Heart left ventricle (tissue), 13 donors: ENCODE measurements at regions not wholly inside any gene's neighbourhood (a gene's known extent, or its start where the extent isn't known, plus 50 kb on each side); places are given as distances from the start of the nearest gene placed in this dataset.
"Not testable (repeated sequence)": the region's sequence is repeated elsewhere in the genome, so short reads cannot be mapped to it uniquely, and the experiment has no call there.

Experiments
- POLR2A ChIP-seq, 2 donors: fragments of 450-650 bp; IDR thresholded peaks; one replicate each; pipeline ENCODE4 v1.6.1; 2017; ENCODE audit warnings: antibody characterized with exemption in 2 of 2, mild to moderate bottlenecking in 2 of 2, moderate library complexity in 2 of 2
- TF ChIP-seq, protein P1 (sequence below), 12 donors: fragments of 200-600 bp; sonication (generic) in 4 of 12; IDR thresholded peaks; one replicate each; pipeline versions ENCODE4 v1.5.0 to v1.8.0; 2018 to 2022; ENCODE audit warnings: antibody characterized with exemption in 12 of 12, mild to moderate bottlenecking in 5 of 12
- donor health status: ischemic (EF 13 %, LVEDD 7.1; RV severe dilation, severe dysfunction).
- donor health status: DM: no; HTN: yes; CAD: no.
- donor health status: DM: no; HTN: no; CAD: no.
- donor health status: ischemic (EF 25% LVEDD 6.9; RV normal size, moderate dysfunction).
- donor health status: ischemic (EF 25% LVEDD 5.7; RV mildly dilated, moderate dysfunction).
- donor health status: ischemic (EF 35%, LVEDD 5.7; RV mildly dilated, moderate dysfunction).
- donor health status: nonischemic (EF 11% LVEDD 7.7; RV severe dilation, severe dysfunction).
- donor health status: DM: yes; HTN: yes; CAD: no.
- donor health status: PGD.
- donor health status: ischemic (EF 29% LVEDD 5.4; RV normal size, mild dysfunction).
- donor health status: nonischemic (EF 23%, LVEDD 6.1; RV moderate dilation, normal function).

DNA sequence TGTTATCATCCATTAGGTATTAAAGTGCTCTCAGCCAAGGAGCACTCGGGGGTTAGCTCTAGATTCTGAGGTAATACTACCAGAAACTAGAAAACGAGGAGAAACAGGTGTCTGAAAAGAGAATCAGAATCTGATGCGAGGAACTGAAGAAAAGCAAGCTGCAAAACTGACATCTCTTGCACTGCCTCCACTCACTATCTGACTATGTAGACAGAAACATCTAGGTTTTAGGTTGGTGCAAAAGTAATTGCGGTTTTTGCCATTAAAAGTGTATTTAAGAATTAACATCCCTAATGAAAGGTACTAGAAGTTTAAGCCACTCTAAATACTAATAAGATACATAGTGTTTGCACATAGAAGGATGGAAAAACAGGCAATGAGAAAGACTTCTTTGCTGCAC is 334.4 kb downstream of the GOLGA6L6 start:
- TF ChIP-seq, protein P1, sequence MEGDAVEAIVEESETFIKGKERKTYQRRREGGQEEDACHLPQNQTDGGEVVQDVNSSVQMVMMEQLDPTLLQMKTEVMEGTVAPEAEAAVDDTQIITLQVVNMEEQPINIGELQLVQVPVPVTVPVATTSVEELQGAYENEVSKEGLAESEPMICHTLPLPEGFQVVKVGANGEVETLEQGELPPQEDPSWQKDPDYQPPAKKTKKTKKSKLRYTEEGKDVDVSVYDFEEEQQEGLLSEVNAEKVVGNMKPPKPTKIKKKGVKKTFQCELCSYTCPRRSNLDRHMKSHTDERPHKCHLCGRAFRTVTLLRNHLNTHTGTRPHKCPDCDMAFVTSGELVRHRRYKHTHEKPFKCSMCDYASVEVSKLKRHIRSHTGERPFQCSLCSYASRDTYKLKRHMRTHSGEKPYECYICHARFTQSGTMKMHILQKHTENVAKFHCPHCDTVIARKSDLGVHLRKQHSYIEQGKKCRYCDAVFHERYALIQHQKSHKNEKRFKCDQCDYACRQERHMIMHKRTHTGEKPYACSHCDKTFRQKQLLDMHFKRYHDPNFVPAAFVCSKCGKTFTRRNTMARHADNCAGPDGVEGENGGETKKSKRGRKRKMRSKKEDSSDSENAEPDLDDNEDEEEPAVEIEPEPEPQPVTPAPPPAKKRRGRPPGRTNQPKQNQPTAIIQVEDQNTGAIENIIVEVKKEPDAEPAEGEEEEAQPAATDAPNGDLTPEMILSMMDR (IDR thresholded peaks at IDR 0.05), result not testable (repeated sequence)
- TF ChIP-seq POLR2A (IDR thresholded peaks at IDR 0.05), result not testable (repeated sequence)
